B cell (primary cell): ENCODE measurements at regions not wholly inside any gene's neighbourhood (a gene's known extent, or its start where the extent isn't known, plus 50 kb on each side); places are given as distances from the start of the nearest gene placed in this dataset.

Experiments used
- ATAC-seq: fragments of 200-7000 bp; cut with Tn5 transposase; one replicate; pipeline ENCODE4 v1.10.0; 2021; ENCODE audit warnings: low read depth, mild to moderate bottlenecking, moderate number of reproducible peaks, moderate library complexity
- CTCF ChIA-PET: fragments of 350-600 bp; sonication (Branson Sonifier 250); formaldehyde crosslinking; loops from one replicate; lab custom pipeline; 2021; ENCODE audit warnings: antibody characterized with exemption, inconsistent platforms; lab: Charles Lee
- POLR2A ChIA-PET: fragments of 350-600 bp; sonication (Branson Sonifier 250); formaldehyde crosslinking; loops from one replicate; lab custom pipeline; 2021; ENCODE audit warnings: antibody characterized with exemption; lab: Charles Lee
- DNase-seq: peaks from one replicate; pipeline ENCODE4 v3.0.0; 2013
- H2AFZ ChIP-seq: 2 replicates; pipeline ENCODE4 v1.6.1; 2012; ENCODE audit warnings: mild to moderate bottlenecking, low read depth, low read length; ENCODE audit not compliant: insufficient read depth, poor library complexity, severe bottlenecking
- H3K27ac ChIP-seq, 2 donors: 1 replicate in 1 of 2; 2 replicates in 1 of 2; pipeline ENCODE4 v1.5.1; 2012 to 2013; ENCODE audit warnings: low read length in 2 of 2, mild to moderate bottlenecking in 2 of 2, moderate library complexity in 1 of 2
- H3K27me3 ChIP-seq, 4 experiments: fragments of 200-600 bp in 1 of 4; sonication (generic) in 1 of 4; replicated peaks in 1 of 4; 1 replicate in 2 of 4; 2 replicates in 2 of 4; pipeline versions ENCODE4 v1.6.1 to v1.7.0; 2013 to 2016; ENCODE audit warnings: low read length in 3 of 4, mild to moderate bottlenecking in 2 of 4, mixed read lengths in 1 of 4, moderate library complexity in 1 of 4; ENCODE audit not compliant: insufficient read depth in 4 of 4, control insufficient read depth in 3 of 4; ENCODE audit errors: control extremely low read depth in 1 of 4
- H3K36me3 ChIP-seq, 2 experiments: replicated peaks in 1 of 2; 1 replicate in 1 of 2; 2 replicates in 1 of 2; pipeline versions ENCODE4 v1.6.1 to v1.7.1; 2013; ENCODE audit warnings: low read length in 1 of 2; ENCODE audit not compliant: insufficient read depth in 2 of 2, control insufficient read depth in 1 of 2; ENCODE audit errors: control extremely low read depth in 1 of 2, extremely low read depth in 1 of 2
- H3K4me1 ChIP-seq, 2 donors: fragments of 200-600 bp in 1 of 2; sonication (generic) in 1 of 2; 1 replicate in 1 of 2; 2 replicates in 1 of 2; pipeline versions ENCODE4 v1.5.1 to v1.6.1; 2013 to 2017; ENCODE audit warnings: low read length in 2 of 2; ENCODE audit not compliant: control insufficient read depth in 2 of 2, insufficient read depth in 2 of 2
- H3K4me2 ChIP-seq: replicated peaks from 2 replicates; pipeline ENCODE3; 2012; ENCODE audit warnings: mild to moderate bottlenecking, low read depth, low read length; ENCODE audit not compliant: poor library complexity, severe bottlenecking
- H3K4me3 ChIP-seq, 5 experiments: fragments of 200-600 bp in 1 of 5; sonication (generic) in 1 of 5; 1 replicate in 3 of 5; 2 replicates in 2 of 5; pipeline versions ENCODE4 v1.5.1 to v1.7.0; 2011 to 2016; ENCODE audit warnings: low read length in 4 of 5, mild to moderate bottlenecking in 4 of 5, low read depth in 2 of 5, control low read depth in 1 of 5, moderate library complexity in 1 of 5; ENCODE audit not compliant: insufficient read depth in 1 of 5; ENCODE audit errors: control extremely low read depth in 1 of 5, extremely low read depth in 1 of 5
- H3K79me2 ChIP-seq: fragments of 200-600 bp; sonication (generic); one replicate; pipeline ENCODE4 v1.6.0; 2016; ENCODE audit warnings: low read length; ENCODE audit not compliant: control insufficient read depth, insufficient read depth
- H3K9ac ChIP-seq: fragments of 200-600 bp; sonication (generic); 2 replicates; pipeline ENCODE4 v1.6.1; 2017; ENCODE audit warnings: mild to moderate bottlenecking, low read length, moderate library complexity
- H3K9me3 ChIP-seq, 3 donors: one replicate each; pipeline versions ENCODE4 v1.6.1 to v1.7.1; 2013; ENCODE audit warnings: low read length in 2 of 3; ENCODE audit not compliant: control insufficient read depth in 2 of 3, insufficient read depth in 1 of 3; ENCODE audit errors: control extremely low read depth in 1 of 3
- H4K20me1 ChIP-seq: 2 replicates; pipeline ENCODE4 v1.6.0; 2012; ENCODE audit warnings: mild to moderate bottlenecking, low read length; ENCODE audit not compliant: insufficient read depth, control insufficient read depth, poor library complexity, severe bottlenecking
- H3K27ac Mint-ChIP-seq: one replicate; pipeline ENCODE4 v1.8.0; 2021; ENCODE audit warnings: mixed read lengths
- H3K27me3 Mint-ChIP-seq: one replicate; pipeline ENCODE4 v1.8.0; 2021; ENCODE audit warnings: mixed read lengths
- H3K4me1 Mint-ChIP-seq: one replicate; pipeline ENCODE4 v1.8.0; 2021; ENCODE audit warnings: mixed read lengths
- H3K4me3 Mint-ChIP-seq: one replicate; pipeline ENCODE4 v1.8.0; 2021; ENCODE audit warnings: mixed read lengths
- H3K9me3 Mint-ChIP-seq: one replicate; pipeline ENCODE4 v1.8.0; 2022; ENCODE audit warnings: mixed read lengths; ENCODE audit not compliant: insufficient read depth
- CTCF ChIP-seq: fragments of 200-600 bp; IDR thresholded peaks from one replicate; pipeline ENCODE4 v1.8.0; 2022; ENCODE audit warnings: antibody characterized with exemption, mild to moderate bottlenecking
- EZH2 ChIP-seq: IDR thresholded peaks from 2 replicates; pipeline ENCODE4 v1.6.1; 2012; ENCODE audit warnings: borderline replicate concordance, low read depth, mild to moderate bottlenecking, moderate library complexity, low read length; ENCODE audit not compliant: insufficient read depth, poor library complexity, severe bottlenecking
- WGBS: methylation state at CpG from one replicate; pipeline ENCODE4 v1.1.5; 2013; ENCODE audit warnings: missing lambda C conversion rate; ENCODE audit not compliant: insufficient coverage; 5-methylcytosine and 5-hydroxymethylcytosine counted together
- intact Hi-C: fragments of 100-400 bp; cut with micrococcal nuclease; formaldehyde crosslinking; loops from one replicate; pipeline ENCODE4 v1.10.0; 2022

GRCh38 chr6:14894105-14894504 is 351.8 kb upstream of the JARID2 start:
- DNase-seq (no peak), ATAC-seq (no peak)
- peaks cover 9 to 10% of the 10 kb centered on the region in 2 donors for H3K4me1 ChIP-seq
- TF ChIP-seq EZH2 (no peak), CTCF (no peak)
- ChIA-PET POLR2A (no interaction called here), CTCF (interaction anchor here (0.7 kb wide), 1 partner anchor 10 kb away, joined by 4 read pairs; no protein-coding TSS in a partner anchor)
- H3K36me3 ChIP-seq, result no peaks in the 10 kb centered on the region
- Mint-ChIP-seq H3K27ac (no peak overlapping the region), H3K4me3 (no peak overlapping the region), H3K27me3 (peaks cover 3% of the 10 kb centered on the region), H3K9me3 (peaks cover 4% of the 10 kb centered on the region), H3K4me1 (peaks cover 21% of the 10 kb centered on the region)
- WGBS, result 96% methylated on average over 2 of the region's 2 CpGs
- H3K4me2 ChIP-seq, result no peak overlapping the region
- H3K27ac ChIP-seq, result no peak overlapping the region
- H3K79me2 ChIP-seq, result no peaks in the 10 kb centered on the region
- H3K4me3 ChIP-seq, result no peak overlapping the region
- no peaks in the 10 kb centered on the region for H3K27me3 ChIP-seq
- no peak overlapping the region for H2AFZ ChIP-seq
- H3K9ac ChIP-seq, result no peak overlapping the region
- peaks cover 2 to 9% (median 6%) of the 10 kb centered on the region in 3 donors for H3K9me3 ChIP-seq
- H4K20me1 ChIP-seq, result no peaks in the 10 kb centered on the region
- intact Hi-C loops, result no loop called here

- H3K4me1 Mint-ChIP-seq, result peaks cover 18% of the 10 kb centered on the region
- no peak overlapping the region for H3K27ac ChIP-seq
- peaks cover 3% of the 10 kb centered on the region for H3K9me3 Mint-ChIP-seq
- H3K27ac Mint-ChIP-seq, result no peak overlapping the region
- H3K79me2 ChIP-seq, result no peaks in the 10 kb centered on the region
- DNase-seq (no peak), ATAC-seq (no peak)
- H3K4me2 ChIP-seq, result no peak overlapping the region
- H3K4me3 ChIP-seq, result no peak overlapping the region
- H2AFZ ChIP-seq, result no peak overlapping the region
- no CpG with 5 or more reads among the region's 4 CpGs for WGBS
- intact Hi-C loops, result no loop called here
- CTCF ChIA-PET, result interaction anchor here (0.6 to 1.1 kb wide), 2 partner anchors 14 to 739 kb away, joined by 3 read pairs; no protein-coding TSS in a partner anchor
- no peak overlapping the region for H3K4me3 Mint-ChIP-seq
- H3K4me1 ChIP-seq, result peaks cover 9 to 10% of the 10 kb centered on the region in 2 donors
- no peak overlapping the region for H3K9ac ChIP-seq
- TF ChIP-seq EZH2 (no peak), CTCF (no peak)
- H3K36me3 ChIP-seq, result no peaks in the 10 kb centered on the region
- H3K9me3 ChIP-seq, result peaks cover 0 to 2% (median 0%) of the 10 kb centered on the region in 3 donors
- POLR2A ChIA-PET, result no interaction called here
- H3K27me3 Mint-ChIP-seq, result no peaks in the 10 kb centered on the region
- H3K27me3 ChIP-seq, result no peaks in the 10 kb centered on the region
- H4K20me1 ChIP-seq, result no peaks in the 10 kb centered on the region
Measured at GRCh38 chr6:14896475-14896874, 349.4 kb upstream of the JARID2 start.
